ENCODE measurements at regions not wholly inside any gene's neighbourhood (a gene's known extent, or its start where the extent isn't known, plus 50 kb on each side); places are given as distances from the start of the nearest gene placed in this dataset.

- no peak overlapping the region for H3K56ac ChIP-seq (ENCODE audit: extremely low read depth, insufficient read depth, low read length)
- no CpG with 5 or more reads among the region's 5 CpGs for WGBS, 2 experiments (ENCODE audit: extremely low coverage in 2 of 2, insufficient read length in 1 of 2)
- DNase-seq (no peak), ATAC-seq (ENCODE audit: low read depth) (no peak)
- ChIA-PET CTCF (no interaction called here), POLR2A (ENCODE audit: unreplicated experiment) (no interaction called here)
- H3K4ac ChIP-seq (ENCODE audit: low read depth, low read length): no peak overlapping the region
- no peaks in the 10 kb centered on the region; the same call in 1 of the 2 replicates for H3K27me3 ChIP-seq (ENCODE audit: control insufficient read depth, insufficient read depth, low read length)
- dilution Hi-C loops (cut with HindIII; ENCODE audit: low sequenced_read_pairs, unreplicated experiment) (no loop called here), intact Hi-C loops (cut with micrococcal nuclease) (no loop called here), in situ Hi-C loops (cut with MboI; ENCODE audit: low sequenced_read_pairs) (no loop called here)
- H3K4me1 ChIP-seq (ENCODE audit: control insufficient read depth, insufficient read depth, low read length): no peaks in the 10 kb centered on the region
- H3K4me3 ChIP-seq (ENCODE audit: insufficient read depth, low read depth, low read length): no peak overlapping the region
- H2AFZ ChIP-seq (replicated peaks; ENCODE audit: low read length, poor library complexity): no peak overlapping the region
- peaks cover 12% of the 10 kb centered on the region for H3K9me3 ChIP-seq (ENCODE audit: control insufficient read depth, insufficient read depth, low read length)
- no peak overlapping the region for H4K5ac ChIP-seq (ENCODE audit: low read depth, low read length)
- H3K79me1 ChIP-seq (ENCODE audit: low read depth in 1 of 2, low read length in 2 of 2): no peaks in the 10 kb centered on the region
- no peaks in the 10 kb centered on the region for H4K20me1 ChIP-seq (ENCODE audit: insufficient read depth, low read length)
- no peak overlapping the region for H3K14ac ChIP-seq (replicated peaks; ENCODE audit: low read depth, low read length)
- H4K91ac ChIP-seq (ENCODE audit: insufficient read depth, low read depth, low read length): no peak overlapping the region
- no peak overlapping the region for H2BK120ac ChIP-seq (ENCODE audit: low read depth, low read length)
- no TSS peak for BruUV-seq (replicated peaks)
- H3K27ac ChIP-seq (ENCODE audit: insufficient read depth, low read length): no peak overlapping the region
- no peaks in the 10 kb centered on the region for H3K9me1 ChIP-seq (ENCODE audit: insufficient read depth, low read length)
- H2BK15ac ChIP-seq (ENCODE audit: low read depth, low read length): no peak overlapping the region
- H2BK20ac ChIP-seq (ENCODE audit: low read depth, low read length): no peak overlapping the region
- H4K8ac ChIP-seq (ENCODE audit: low read depth in 2 of 2, low read length in 2 of 2): no peak overlapping the region
- no peak overlapping the region for H2AK5ac ChIP-seq (ENCODE audit: low read depth, low read length)
- TF ChIP-seq NFE2L2 (IDR thresholded peaks at IDR 0.05; ENCODE audit: low read depth, low read length) (no peak), RCOR1 (IDR thresholded peaks at IDR 0.05; ENCODE audit: insufficient replicate concordance, low read length) (no peak), SMC3 (IDR thresholded peaks at IDR 0.05; ENCODE audit: low read depth, low read length) (no peak), POLR2A (IDR thresholded peaks at IDR 0.05; ENCODE audit: low read depth, low read length) (no peak), CTCF (conservative IDR thresholded peaks at IDR 0.05; ENCODE audit: low read depth, low read length) (no peak), RAD21 (IDR thresholded peaks at IDR 0.05; ENCODE audit: low read length) (no peak)
- H3K23ac ChIP-seq (ENCODE audit: low read depth, low read length): no peak overlapping the region
- H2BK5ac ChIP-seq (ENCODE audit: low read depth, low read length, poor library complexity, severe bottlenecking): no peak overlapping the region
- H3K9ac ChIP-seq (ENCODE audit: low read depth, low read length): no peak overlapping the region
- H2AK9ac ChIP-seq (replicated peaks; ENCODE audit: low read depth, low read length, poor library complexity): no peak overlapping the region
- H3K18ac ChIP-seq (ENCODE audit: low read depth, low read length): no peak overlapping the region
- H3K36me3 ChIP-seq (ENCODE audit: control insufficient read depth, insufficient read depth, low read length): no peaks in the 10 kb centered on the region
- no peak overlapping the region for H3K4me2 ChIP-seq (ENCODE audit: low read depth, low read length)
Observed at GRCh38 chr2:65487404-65487803, 55.0 kb upstream of the SPRED2 start.

Measured in IMR-90 (cell line).